ENCODE measurements at regions not wholly inside any gene's neighbourhood (a gene's known extent, or its start where the extent isn't known, plus 50 kb on each side); places are given as distances from the start of the nearest gene placed in this dataset.

GRCh38 chr2:239456940-239457339 is 56.1 kb upstream of the HDAC4 start:
- TF ChIP-seq POLR2AphosphoS5 (IDR thresholded peaks at IDR 0.05; ENCODE audit: low read depth, low read length) (no peak), REST (IDR thresholded peaks at IDR 0.05; ENCODE audit: insufficient read depth in 1 of 2, low read depth in 2 of 2, low read length in 2 of 2) (no peak), TAF1 (IDR thresholded peaks at IDR 0.05; ENCODE audit: borderline replicate concordance, insufficient read depth, low read length) (no peak), FOXP2 (optimal IDR thresholded peaks at IDR 0.05; ENCODE audit: borderline replicate concordance, extremely low read depth, extremely low read length, insufficient read depth) (no peak), SIN3A (IDR thresholded peaks at IDR 0.05; ENCODE audit: borderline replicate concordance, insufficient read depth, low read length) (no peak)

- TF ChIP-seq FOXP2 (optimal IDR thresholded peaks at IDR 0.05; ENCODE audit: borderline replicate concordance, extremely low read depth, extremely low read length, insufficient read depth), result no peak
- TF ChIP-seq SIN3A (IDR thresholded peaks at IDR 0.05; ENCODE audit: borderline replicate concordance, insufficient read depth, low read length), result no peak
- no peak for TF ChIP-seq TAF1 (IDR thresholded peaks at IDR 0.05; ENCODE audit: borderline replicate concordance, insufficient read depth, low read length)
- no peak for TF ChIP-seq REST (IDR thresholded peaks at IDR 0.05; ENCODE audit: insufficient read depth in 1 of 2, low read depth in 2 of 2, low read length in 2 of 2)
These were observed 54.8 kb upstream of the HDAC4 start for GRCh38 chr2:239455436-239456203.

- TF ChIP-seq POLR2AphosphoS5 (IDR thresholded peaks at IDR 0.05; ENCODE audit: low read depth, low read length), result no peak
- TF ChIP-seq SIN3A (IDR thresholded peaks at IDR 0.05; ENCODE audit: borderline replicate concordance, insufficient read depth, low read length), result no peak
- no peak for TF ChIP-seq TAF1 (IDR thresholded peaks at IDR 0.05; ENCODE audit: borderline replicate concordance, insufficient read depth, low read length)
These were observed 53.7 kb upstream of the HDAC4 start for GRCh38 chr2:239454507-239454906.
